ENCODE measurements at regions not wholly inside any gene's neighbourhood (a gene's known extent, or its start where the extent isn't known, plus 50 kb on each side); places are given as distances from the start of the nearest gene placed in this dataset.

DNA sequence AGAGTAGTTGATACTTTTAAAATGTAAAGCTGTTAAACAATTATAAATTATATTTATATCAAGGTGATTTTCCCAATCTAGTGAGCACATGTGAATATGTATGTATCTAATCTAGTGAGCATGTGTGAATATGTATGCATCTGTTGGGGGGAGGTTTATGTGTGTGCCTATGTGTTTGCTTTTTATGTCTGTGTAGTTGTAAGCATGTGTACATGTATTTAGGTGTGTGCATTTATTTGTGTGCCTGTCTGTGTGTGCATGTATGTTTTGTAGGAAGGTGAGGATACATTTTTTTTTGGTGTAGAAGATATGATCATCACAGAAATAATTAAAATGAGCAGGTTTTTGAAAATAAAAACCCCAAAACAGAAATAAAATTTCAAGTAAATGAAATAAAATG, 318.9 kb upstream of the CHRM3 start:
- H3K9me3 Mint-ChIP-seq (ENCODE audit: unreplicated experiment): no peaks in the 10 kb centered on the region
- Histone ChIP-seq H3K27me3 (ENCODE audit: insufficient read depth, low read length) (no peaks in the 10 kb centered on the region), H3K9me3 (ENCODE audit: insufficient read depth, low read depth, low read length) (no peaks in the 10 kb centered on the region), H2AFZ (ENCODE audit: low read depth, low read length) (no peak overlapping the region), H3K4me1 (ENCODE audit: insufficient read depth, low read length) (no peaks in the 10 kb centered on the region), H3K36me3 (ENCODE audit: insufficient read depth, low read length) (no peaks in the 10 kb centered on the region), H4K20me1 (ENCODE audit: insufficient read depth, low read length) (no peaks in the 10 kb centered on the region), H3K9ac (ENCODE audit: low read length) (no peak overlapping the region), H3K4me3 (ENCODE audit: insufficient read depth, low read depth, low read length) (no peak overlapping the region), H3K4me2 (ENCODE audit: low read length) (no peak overlapping the region), H3K79me2 (ENCODE audit: insufficient read depth, low read length) (no peaks in the 10 kb centered on the region), H3K27ac (ENCODE audit: low read depth, low read length) (no peak overlapping the region)
- no peak for TF ChIP-seq CTCF (IDR thresholded peaks at IDR 0.05; ENCODE audit: insufficient read depth, low read depth, low read length)
- no peak for TF ChIP-seq EZH2 (IDR thresholded peaks at IDR 0.05; ENCODE audit: insufficient read depth, low read length)
- no peaks in the 10 kb centered on the region for H3K27me3 Mint-ChIP-seq (ENCODE audit: low read depth, unreplicated experiment)
- no peaks in the 10 kb centered on the region for H3K36me3 Mint-ChIP-seq (ENCODE audit: low read depth, unreplicated experiment)
- H3K4me3 Mint-ChIP-seq (ENCODE audit: unreplicated experiment): no peak overlapping the region
- FAIRE-seq (no peak), DNase-seq (ENCODE audit: low read depth) (no peak)
- H3K27ac Mint-ChIP-seq (ENCODE audit: unreplicated experiment): no peak overlapping the region
- no peaks in the 10 kb centered on the region for H3K4me1 Mint-ChIP-seq (ENCODE audit: low read depth, unreplicated experiment)

- Histone ChIP-seq H3K4me1 (ENCODE audit: insufficient read depth, low read length) (no peaks in the 10 kb centered on the region), H3K27ac (ENCODE audit: low read depth, low read length) (no peak overlapping the region), H2AFZ (ENCODE audit: low read depth, low read length) (no peak overlapping the region), H3K4me2 (ENCODE audit: low read length) (no peak overlapping the region), H3K9me3 (ENCODE audit: insufficient read depth, low read depth, low read length) (no peaks in the 10 kb centered on the region), H3K36me3 (ENCODE audit: insufficient read depth, low read length) (no peaks in the 10 kb centered on the region), H3K27me3 (ENCODE audit: insufficient read depth, low read length) (no peaks in the 10 kb centered on the region), H3K4me3 (ENCODE audit: insufficient read depth, low read depth, low read length) (no peak overlapping the region), H3K79me2 (ENCODE audit: insufficient read depth, low read length) (no peaks in the 10 kb centered on the region), H4K20me1 (ENCODE audit: insufficient read depth, low read length) (no peaks in the 10 kb centered on the region), H3K9ac (ENCODE audit: low read length) (no peak overlapping the region)
- Mint-ChIP-seq H3K4me1 (ENCODE audit: low read depth, unreplicated experiment) (no peaks in the 10 kb centered on the region), H3K27ac (ENCODE audit: unreplicated experiment) (no peak overlapping the region), H3K27me3 (ENCODE audit: low read depth, unreplicated experiment) (no peaks in the 10 kb centered on the region), H3K4me3 (ENCODE audit: unreplicated experiment) (no peak overlapping the region), H3K9me3 (ENCODE audit: unreplicated experiment) (no peaks in the 10 kb centered on the region), H3K36me3 (ENCODE audit: low read depth, unreplicated experiment) (no peaks in the 10 kb centered on the region)
- TF ChIP-seq CTCF (IDR thresholded peaks at IDR 0.05; ENCODE audit: insufficient read depth, low read depth, low read length) (no peak), EZH2 (IDR thresholded peaks at IDR 0.05; ENCODE audit: insufficient read depth, low read length) (no peak)
- FAIRE-seq (no peak), DNase-seq (ENCODE audit: low read depth) (no peak)
Observed at GRCh38 chr1:239067058-239067457, 319.3 kb upstream of the CHRM3 start.

DNA sequence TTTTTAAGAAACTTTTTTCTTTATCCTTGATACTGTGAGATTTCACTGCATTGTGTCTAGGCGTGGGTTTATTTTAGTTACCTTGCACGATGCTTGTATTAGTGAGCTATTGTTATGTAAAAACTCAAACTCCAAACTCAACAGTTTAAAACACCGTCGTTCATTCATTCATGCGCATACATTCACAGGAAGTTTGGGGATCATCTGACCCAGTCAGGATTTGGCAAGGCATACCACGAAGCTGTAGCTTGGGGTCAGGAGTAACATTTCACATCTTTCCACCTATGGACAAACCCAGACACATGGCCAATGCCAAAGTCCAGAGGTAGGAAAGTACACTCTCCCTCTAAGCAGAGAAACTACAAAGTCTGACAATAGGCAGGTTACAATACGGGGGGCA, 324.6 kb upstream of the CHRM3 start:
- Mint-ChIP-seq H3K4me1 (ENCODE audit: low read depth, unreplicated experiment) (peaks cover 2% of the 10 kb centered on the region), H3K27ac (ENCODE audit: unreplicated experiment) (no peak overlapping the region), H3K27me3 (ENCODE audit: low read depth, unreplicated experiment) (no peaks in the 10 kb centered on the region), H3K36me3 (ENCODE audit: low read depth, unreplicated experiment) (no peaks in the 10 kb centered on the region), H3K9me3 (ENCODE audit: unreplicated experiment) (no peaks in the 10 kb centered on the region), H3K4me3 (ENCODE audit: unreplicated experiment) (no peak overlapping the region)
- DNase-seq (ENCODE audit: low read depth) (no peak), FAIRE-seq (no peak)
- H3K79me2 ChIP-seq (ENCODE audit: insufficient read depth, low read length): no peaks in the 10 kb centered on the region
- no peaks in the 10 kb centered on the region for H3K4me1 ChIP-seq (ENCODE audit: insufficient read depth, low read length)
- no peaks in the 10 kb centered on the region for H4K20me1 ChIP-seq (ENCODE audit: insufficient read depth, low read length)
- no peak overlapping the region for H3K9ac ChIP-seq (ENCODE audit: low read length)
- no peaks in the 10 kb centered on the region for H3K27me3 ChIP-seq (ENCODE audit: insufficient read depth, low read length)
- no peaks in the 10 kb centered on the region for H3K36me3 ChIP-seq (ENCODE audit: insufficient read depth, low read length)
- no peak overlapping the region for H2AFZ ChIP-seq (ENCODE audit: low read depth, low read length)
- no peak overlapping the region for H3K4me2 ChIP-seq (ENCODE audit: low read length)
- H3K27ac ChIP-seq (ENCODE audit: low read depth, low read length): no peak overlapping the region
- no peak overlapping the region for H3K4me3 ChIP-seq (ENCODE audit: insufficient read depth, low read depth, low read length)
- no peak for TF ChIP-seq EZH2 (IDR thresholded peaks at IDR 0.05; ENCODE audit: insufficient read depth, low read length)
- no peaks in the 10 kb centered on the region for H3K9me3 ChIP-seq (ENCODE audit: insufficient read depth, low read depth, low read length)

Measured in astrocyte (in vitro differentiated cells and primary cell).